ENCODE measurements at regions not wholly inside any gene's neighbourhood (a gene's known extent, or its start where the extent isn't known, plus 50 kb on each side); places are given as distances from the start of the nearest gene placed in this dataset.

DNA sequence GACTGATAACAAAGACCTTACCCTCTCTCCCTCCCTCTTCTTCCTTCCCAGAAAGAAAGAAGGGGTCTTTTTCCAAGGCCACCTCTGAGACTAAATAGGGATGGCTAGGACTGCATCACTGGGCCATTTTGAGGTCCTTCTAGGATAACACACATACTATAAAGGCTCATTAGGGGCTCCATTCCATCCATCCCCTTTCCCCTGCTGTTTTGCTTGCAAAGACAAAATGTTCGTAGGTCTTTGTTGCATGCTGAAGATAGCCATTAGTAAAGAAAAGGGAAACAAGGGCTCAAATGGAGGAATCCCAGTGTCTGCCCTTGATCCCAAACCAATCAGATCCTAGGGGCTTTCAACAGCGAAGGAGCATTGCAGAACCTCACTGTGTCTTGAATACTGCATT is 344.3 kb downstream of the CYP26B1 start:
- Histone ChIP-seq H3K4me3 (replicated peaks; ENCODE audit: low read depth, low read length) (no peak overlapping the region), H3K27me3 (replicated peaks; ENCODE audit: control insufficient read depth, insufficient read depth, low read length) (no peaks in the 10 kb centered on the region), H3K36me3 (ENCODE audit: control insufficient read depth, insufficient read depth, low read length) (no peaks in the 10 kb centered on the region)
- TF ChIP-seq, protein P1, sequence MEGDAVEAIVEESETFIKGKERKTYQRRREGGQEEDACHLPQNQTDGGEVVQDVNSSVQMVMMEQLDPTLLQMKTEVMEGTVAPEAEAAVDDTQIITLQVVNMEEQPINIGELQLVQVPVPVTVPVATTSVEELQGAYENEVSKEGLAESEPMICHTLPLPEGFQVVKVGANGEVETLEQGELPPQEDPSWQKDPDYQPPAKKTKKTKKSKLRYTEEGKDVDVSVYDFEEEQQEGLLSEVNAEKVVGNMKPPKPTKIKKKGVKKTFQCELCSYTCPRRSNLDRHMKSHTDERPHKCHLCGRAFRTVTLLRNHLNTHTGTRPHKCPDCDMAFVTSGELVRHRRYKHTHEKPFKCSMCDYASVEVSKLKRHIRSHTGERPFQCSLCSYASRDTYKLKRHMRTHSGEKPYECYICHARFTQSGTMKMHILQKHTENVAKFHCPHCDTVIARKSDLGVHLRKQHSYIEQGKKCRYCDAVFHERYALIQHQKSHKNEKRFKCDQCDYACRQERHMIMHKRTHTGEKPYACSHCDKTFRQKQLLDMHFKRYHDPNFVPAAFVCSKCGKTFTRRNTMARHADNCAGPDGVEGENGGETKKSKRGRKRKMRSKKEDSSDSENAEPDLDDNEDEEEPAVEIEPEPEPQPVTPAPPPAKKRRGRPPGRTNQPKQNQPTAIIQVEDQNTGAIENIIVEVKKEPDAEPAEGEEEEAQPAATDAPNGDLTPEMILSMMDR (IDR thresholded peaks at IDR 0.05; ENCODE audit: insufficient read depth, low read length, poor library complexity, severe bottlenecking): no peak
- no peak for DNase-seq (ENCODE audit: extremely low read depth, insufficient read length)

DNA sequence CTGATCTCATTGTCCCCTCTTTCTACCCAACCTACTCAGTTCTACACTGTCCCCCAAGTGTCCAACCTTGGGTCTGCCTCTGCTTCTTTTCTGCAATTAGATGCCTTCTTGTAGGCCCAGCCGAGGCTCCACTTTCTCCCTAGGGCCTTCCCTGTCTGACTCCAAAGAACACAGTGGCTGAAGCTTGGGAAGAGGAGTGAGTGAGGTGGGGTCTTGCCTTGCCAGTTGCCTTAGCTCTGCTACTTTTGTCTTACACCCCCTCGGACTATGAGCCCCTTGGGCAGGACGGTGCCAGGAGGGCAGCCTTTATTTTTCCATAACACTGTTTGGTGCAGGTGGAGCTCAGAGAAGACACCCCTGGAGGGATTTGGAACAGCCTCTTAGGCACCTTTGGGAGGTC is 345.1 kb downstream of the CYP26B1 start:
- no peak for DNase-seq (ENCODE audit: extremely low read depth, insufficient read length)
- H3K36me3 ChIP-seq (ENCODE audit: control insufficient read depth, insufficient read depth, low read length): no peaks in the 10 kb centered on the region
- TF ChIP-seq, protein P1 (IDR thresholded peaks at IDR 0.05; ENCODE audit: insufficient read depth, low read length, poor library complexity, severe bottlenecking): no peak

DNA sequence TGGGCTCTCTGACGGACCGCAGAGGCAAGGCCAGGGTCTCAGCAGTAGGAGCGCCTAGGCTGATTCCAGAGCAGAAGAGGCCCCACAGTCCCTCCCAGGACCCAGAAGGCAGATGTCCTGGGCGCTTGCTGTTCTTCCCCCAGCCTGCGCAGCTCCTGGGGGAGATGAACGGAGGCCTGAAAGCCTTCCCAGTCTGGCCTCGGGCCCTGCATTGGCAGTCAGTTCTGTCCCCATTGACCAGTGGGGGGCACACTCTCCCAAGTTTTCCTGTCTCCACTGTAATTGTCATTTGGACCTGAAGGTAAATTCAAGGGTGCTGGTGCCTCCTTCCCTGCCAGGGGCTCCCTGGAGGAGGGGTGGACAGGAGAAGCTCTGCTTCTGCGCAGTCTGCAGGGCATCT is 345.7 kb downstream of the CYP26B1 start:
- TF ChIP-seq, protein P1 (IDR thresholded peaks at IDR 0.05; ENCODE audit: insufficient read depth, low read length, poor library complexity, severe bottlenecking): peak; percentile 19
- Histone ChIP-seq H3K36me3 (ENCODE audit: control insufficient read depth, insufficient read depth, low read length) (no peaks in the 10 kb centered on the region), H3K4me3 (replicated peaks; ENCODE audit: low read depth, low read length) (no peak overlapping the region), H3K27me3 (replicated peaks; ENCODE audit: control insufficient read depth, insufficient read depth, low read length) (no peaks in the 10 kb centered on the region)
- no peak for DNase-seq (ENCODE audit: extremely low read depth, insufficient read length)

More for the DNA sequence above, 345.1 kb downstream of the CYP26B1 start:
- Histone ChIP-seq H3K27me3 (replicated peaks; ENCODE audit: control insufficient read depth, insufficient read depth, low read length) (no peaks in the 10 kb centered on the region), H3K4me3 (replicated peaks; ENCODE audit: low read depth, low read length) (no peak overlapping the region)

DNA sequence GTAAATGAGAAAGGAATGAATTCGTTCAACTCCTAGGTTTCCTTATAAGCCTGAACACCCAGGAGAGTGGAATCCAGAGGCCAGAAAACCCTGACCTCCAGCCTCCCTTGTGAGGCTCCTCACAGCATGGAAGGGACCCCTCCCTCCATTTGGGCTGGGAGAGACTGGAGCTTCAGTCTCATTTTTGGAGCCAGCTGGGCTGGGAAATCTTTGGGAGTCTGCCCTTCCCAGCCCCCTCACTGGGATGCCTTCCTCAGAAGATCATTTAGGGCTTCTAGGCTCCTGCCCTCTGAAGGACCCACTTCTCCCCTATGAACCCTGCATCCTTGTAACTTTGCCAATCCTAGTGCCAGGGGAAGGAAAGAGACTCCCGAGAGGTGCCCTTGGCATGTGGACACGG is 346.1 kb downstream of the CYP26B1 start:
- TF ChIP-seq, protein P1 (IDR thresholded peaks at IDR 0.05; ENCODE audit: insufficient read depth, low read length, poor library complexity, severe bottlenecking): no peak
- Histone ChIP-seq H3K4me3 (replicated peaks; ENCODE audit: low read depth, low read length) (no peak overlapping the region), H3K27me3 (replicated peaks; ENCODE audit: control insufficient read depth, insufficient read depth, low read length) (no peaks in the 10 kb centered on the region; the same call in 1 of the 2 replicates), H3K36me3 (ENCODE audit: control insufficient read depth, insufficient read depth, low read length) (no peaks in the 10 kb centered on the region)
- DNase-seq (ENCODE audit: extremely low read depth, insufficient read length): no peak

DNA sequence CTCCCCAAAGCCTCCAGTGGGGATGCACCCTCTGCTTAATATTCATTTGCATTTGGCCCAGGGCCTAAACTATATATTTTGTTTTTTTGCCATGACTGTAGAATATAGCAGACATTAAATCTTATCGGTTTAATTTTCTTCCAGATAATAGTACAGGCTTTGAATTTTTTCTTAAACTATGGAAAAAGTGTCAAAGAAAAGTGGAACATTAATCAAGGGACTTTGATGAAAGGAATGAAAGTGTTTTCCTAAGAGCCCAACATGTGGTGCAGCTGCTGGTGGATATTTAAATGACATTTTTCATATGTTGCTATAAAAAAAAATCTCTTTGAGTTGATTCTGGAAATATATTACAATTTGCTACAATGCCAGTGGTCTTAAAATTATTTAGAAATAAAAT is 346.8 kb downstream of the CYP26B1 start:
- TF ChIP-seq, protein P1 (IDR thresholded peaks at IDR 0.05; ENCODE audit: insufficient read depth, low read length, poor library complexity, severe bottlenecking): no peak
- Histone ChIP-seq H3K36me3 (ENCODE audit: control insufficient read depth, insufficient read depth, low read length) (no peaks in the 10 kb centered on the region), H3K4me3 (replicated peaks; ENCODE audit: low read depth, low read length) (no peak overlapping the region), H3K27me3 (replicated peaks; ENCODE audit: control insufficient read depth, insufficient read depth, low read length) (no peaks in the 10 kb centered on the region; the same call in 1 of the 2 replicates)
- no peak for DNase-seq (ENCODE audit: extremely low read depth, insufficient read length)

Data from GM06990 (cell line).